Stomach smooth muscle (tissue), 2 donors: ENCODE measurements at regions not wholly inside any gene's neighbourhood (a gene's known extent, or its start where the extent isn't known, plus 50 kb on each side); places are given as distances from the start of the nearest gene placed in this dataset.
"Not testable (repeated sequence)": the region's sequence is repeated elsewhere in the genome, so short reads cannot be mapped to it uniquely, and the experiment has no call there.

Source experiments
- H3K27ac ChIP-seq: one replicate; pipeline ENCODE4 v1.7.0; 2013; ENCODE audit warnings: mild to moderate bottlenecking, low read length, inconsistent platforms
- H3K27me3 ChIP-seq, 2 donors: one replicate each; pipeline ENCODE4 v1.7.0; 2013; ENCODE audit warnings: low read length in 2 of 2; ENCODE audit not compliant: insufficient read depth in 2 of 2, control insufficient read depth in 1 of 2
- H3K36me3 ChIP-seq, 2 donors: one replicate each; pipeline ENCODE4 v1.7.0; 2013; ENCODE audit warnings: low read length in 2 of 2; ENCODE audit not compliant: control insufficient read depth in 2 of 2, insufficient read depth in 2 of 2
- H3K4me1 ChIP-seq: one replicate; pipeline ENCODE4 v1.7.0; 2013; ENCODE audit warnings: low read length; ENCODE audit not compliant: control insufficient read depth, insufficient read depth
- H3K4me3 ChIP-seq, 2 donors: one replicate each; pipeline ENCODE4 v1.7.0; 2013; ENCODE audit warnings: low read length in 2 of 2
- H3K9ac ChIP-seq, 2 donors: one replicate each; pipeline ENCODE4 v1.7.0; 2013; ENCODE audit warnings: low read length in 2 of 2, mild to moderate bottlenecking in 1 of 2
- H3K9me3 ChIP-seq, 2 donors: one replicate each; pipeline ENCODE4 v1.7.0; 2013; ENCODE audit warnings: low read length in 2 of 2; ENCODE audit not compliant: control insufficient read depth in 2 of 2
- donor health status: healthy.
- donor health status: Pancreatic carcinoma.

GRCh38 chr14:105581551-105582341 is 55.4 kb downstream of the TMEM121 start:
- H3K4me3 ChIP-seq, result no peak overlapping the region
- no peaks in the 10 kb centered on the region for H3K27me3 ChIP-seq
- no peaks in the 10 kb centered on the region for H3K4me1 ChIP-seq
- no peaks in the 10 kb centered on the region for H3K36me3 ChIP-seq
- no peak overlapping the region for H3K9ac ChIP-seq
- no peak overlapping the region for H3K27ac ChIP-seq
- H3K9me3 ChIP-seq, result peaks cover 0 to 5% of the 10 kb centered on the region in 2 donors

GRCh38 chr14:105582639-105583038 is 56.3 kb downstream of the TMEM121 start:
- H3K27ac ChIP-seq, result no peak overlapping the region
- H3K9ac ChIP-seq, result no peak overlapping the region

GRCh38 chr14:105583914-105584313 is 57.5 kb downstream of the TMEM121 start:
- not testable (repeated sequence) for H3K27me3 ChIP-seq, H3K4me3 ChIP-seq, H3K4me1 ChIP-seq, H3K9me3 ChIP-seq, H3K36me3 ChIP-seq, H3K27ac ChIP-seq, H3K9ac ChIP-seq

More at GRCh38 chr14:105582639-105583038, 56.3 kb downstream of the TMEM121 start:
- Histone ChIP-seq H3K36me3 (no peaks in the 10 kb centered on the region), H3K4me1 (no peaks in the 10 kb centered on the region), H3K9me3 (peaks cover 0 to 5% of the 10 kb centered on the region in 2 donors), H3K4me3 (no peak overlapping the region), H3K27me3 (no peaks in the 10 kb centered on the region)

- not testable (repeated sequence) for H3K27me3 ChIP-seq, H3K27ac ChIP-seq, H3K36me3 ChIP-seq, H3K9ac ChIP-seq, H3K4me1 ChIP-seq, H3K9me3 ChIP-seq, H3K4me3 ChIP-seq
Observed at GRCh38 chr14:105585290-105585689, 58.9 kb downstream of the TMEM121 start.

GRCh38 chr14:105585722-105586121 is 59.3 kb downstream of the TMEM121 start:
- H3K4me1 ChIP-seq, H3K27ac ChIP-seq, H3K9ac ChIP-seq, H3K9me3 ChIP-seq, H3K27me3 ChIP-seq, H3K4me3 ChIP-seq, H3K36me3 ChIP-seq: not testable (repeated sequence)

GRCh38 chr14:105586144-105586872 is 59.9 kb downstream of the TMEM121 start:
- not testable (repeated sequence) for H3K27me3 ChIP-seq, H3K4me3 ChIP-seq, H3K4me1 ChIP-seq, H3K9ac ChIP-seq, H3K9me3 ChIP-seq, H3K27ac ChIP-seq, H3K36me3 ChIP-seq

GRCh38 chr14:105587034-105587433 is 60.7 kb downstream of the TMEM121 start:
- not testable (repeated sequence) for H3K4me1 ChIP-seq, H3K9ac ChIP-seq, H3K36me3 ChIP-seq, H3K27ac ChIP-seq, H3K9me3 ChIP-seq, H3K4me3 ChIP-seq, H3K27me3 ChIP-seq

GRCh38 chr14:105587482-105588235 is 61.3 kb downstream of the TMEM121 start:
- H3K9ac ChIP-seq, H3K4me3 ChIP-seq, H3K27me3 ChIP-seq, H3K27ac ChIP-seq, H3K4me1 ChIP-seq, H3K36me3 ChIP-seq, H3K9me3 ChIP-seq: not testable (repeated sequence)

- H3K9me3 ChIP-seq, result no peaks in the 10 kb centered on the region
Observed at GRCh38 chr14:105588236-105588860, 62.0 kb downstream of the TMEM121 start.

GRCh38 chr14:105589161-105589925 is 63.0 kb downstream of the TMEM121 start:
- Histone ChIP-seq H3K9ac (no peak overlapping the region), H3K36me3 (no peaks in the 10 kb centered on the region), H3K27me3 (no peaks in the 10 kb centered on the region), H3K4me1 (no peaks in the 10 kb centered on the region), H3K9me3 (no peaks in the 10 kb centered on the region), H3K27ac (no peak overlapping the region), H3K4me3 (no peak overlapping the region)

More at GRCh38 chr14:105588236-105588860, 62.0 kb downstream of the TMEM121 start:
- Histone ChIP-seq H3K36me3 (no peaks in the 10 kb centered on the region), H3K9ac (no peak overlapping the region), H3K4me1 (no peaks in the 10 kb centered on the region), H3K27me3 (no peaks in the 10 kb centered on the region), H3K4me3 (no peak overlapping the region), H3K27ac (no peak overlapping the region)
